Ectodermal cell (in vitro differentiated cells): ENCODE measurements at regions not wholly inside any gene's neighbourhood (a gene's known extent, or its start where the extent isn't known, plus 50 kb on each side); places are given as distances from the start of the nearest gene placed in this dataset.
"Not testable (repeated sequence)": the region's sequence is repeated elsewhere in the genome, so short reads cannot be mapped to it uniquely, and the experiment has no call there.

ENCODE experiments used
- H3K27ac ChIP-seq: 2 replicates; pipeline ENCODE4 v1.7.0; 2013; ENCODE audit warnings: mild to moderate bottlenecking, low read depth, low read length; ENCODE audit not compliant: insufficient read depth, poor library complexity, severe bottlenecking
- H3K27me3 ChIP-seq: 2 replicates; pipeline ENCODE4 v1.7.0; 2013; ENCODE audit warnings: mild to moderate bottlenecking, low read length; ENCODE audit not compliant: insufficient read depth, control insufficient read depth, poor library complexity, severe bottlenecking
- H3K36me3 ChIP-seq: one replicate; pipeline ENCODE4 v1.7.0; 2013; ENCODE audit warnings: low read length; ENCODE audit not compliant: control insufficient read depth, insufficient read depth
- H3K4me1 ChIP-seq: one replicate; pipeline ENCODE4 v1.7.0; 2013; ENCODE audit warnings: low read length; ENCODE audit not compliant: control insufficient read depth, insufficient read depth
- H3K4me3 ChIP-seq: 2 replicates; pipeline ENCODE4 v1.7.0; 2013; ENCODE audit warnings: low read depth, low read length, control low read depth; ENCODE audit not compliant: insufficient read depth
- H3K9me3 ChIP-seq: 2 replicates; pipeline ENCODE4 v1.7.0; 2013; ENCODE audit warnings: mild to moderate bottlenecking, low read length, moderate library complexity; ENCODE audit not compliant: control insufficient read depth
- WGBS, 2 experiments: methylation state at CpG; one replicate each; pipeline ENCODE4 v1.1.7; 2013; ENCODE audit warnings: missing lambda C conversion rate in 2 of 2; 5-methylcytosine and 5-hydroxymethylcytosine counted together

DNA sequence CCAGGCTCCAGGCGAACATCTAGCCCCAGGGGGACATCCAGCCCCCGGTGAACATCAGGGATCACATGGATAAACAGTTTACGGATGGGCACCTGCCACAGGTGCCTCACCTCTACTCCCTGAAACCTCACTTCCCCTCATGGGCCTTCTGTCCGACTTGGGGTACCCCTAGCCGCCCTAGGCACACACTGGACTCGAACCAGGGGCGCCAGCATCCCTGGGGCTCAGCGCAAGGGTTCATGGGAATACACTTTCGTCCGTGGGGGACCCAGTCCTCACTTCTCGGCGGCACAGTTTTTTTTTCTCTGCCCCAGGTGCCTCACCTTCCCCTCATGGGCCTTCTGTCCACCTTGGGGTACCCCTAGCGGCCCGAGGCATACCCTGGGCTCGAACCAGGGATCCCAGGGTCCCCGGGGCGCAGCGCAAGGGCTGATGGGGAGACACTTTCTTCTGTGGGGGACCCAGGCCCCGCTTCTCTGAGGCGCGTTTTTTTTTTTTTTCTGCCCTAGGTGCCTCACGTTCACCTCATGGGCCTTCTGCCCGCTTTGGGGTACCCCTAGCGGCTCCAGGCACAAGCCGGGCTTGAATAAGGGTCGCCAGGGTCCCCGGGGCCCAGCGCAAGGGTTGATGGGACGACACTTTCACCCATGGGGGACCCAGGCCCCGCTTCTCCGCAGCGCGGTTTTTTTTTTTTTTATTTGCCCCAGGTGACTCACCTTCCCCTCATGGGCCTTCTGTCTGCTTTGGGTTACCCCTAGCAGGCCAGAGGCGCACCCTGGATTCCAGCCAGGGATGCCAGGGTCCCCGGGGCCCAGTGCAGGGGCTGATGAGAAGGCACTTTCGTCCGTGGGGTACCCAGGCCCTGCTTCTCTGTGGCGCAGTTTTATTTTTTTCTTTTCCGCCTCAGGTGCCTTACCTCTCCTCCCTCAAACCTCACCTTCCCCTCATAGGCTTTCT, 1483.5 kb upstream of the TPTE start:
- not testable (repeated sequence) for H3K4me1 ChIP-seq
- 70 to 71% methylated on average over 39 of the region's 39 CpGs for WGBS, 2 experiments

DNA sequence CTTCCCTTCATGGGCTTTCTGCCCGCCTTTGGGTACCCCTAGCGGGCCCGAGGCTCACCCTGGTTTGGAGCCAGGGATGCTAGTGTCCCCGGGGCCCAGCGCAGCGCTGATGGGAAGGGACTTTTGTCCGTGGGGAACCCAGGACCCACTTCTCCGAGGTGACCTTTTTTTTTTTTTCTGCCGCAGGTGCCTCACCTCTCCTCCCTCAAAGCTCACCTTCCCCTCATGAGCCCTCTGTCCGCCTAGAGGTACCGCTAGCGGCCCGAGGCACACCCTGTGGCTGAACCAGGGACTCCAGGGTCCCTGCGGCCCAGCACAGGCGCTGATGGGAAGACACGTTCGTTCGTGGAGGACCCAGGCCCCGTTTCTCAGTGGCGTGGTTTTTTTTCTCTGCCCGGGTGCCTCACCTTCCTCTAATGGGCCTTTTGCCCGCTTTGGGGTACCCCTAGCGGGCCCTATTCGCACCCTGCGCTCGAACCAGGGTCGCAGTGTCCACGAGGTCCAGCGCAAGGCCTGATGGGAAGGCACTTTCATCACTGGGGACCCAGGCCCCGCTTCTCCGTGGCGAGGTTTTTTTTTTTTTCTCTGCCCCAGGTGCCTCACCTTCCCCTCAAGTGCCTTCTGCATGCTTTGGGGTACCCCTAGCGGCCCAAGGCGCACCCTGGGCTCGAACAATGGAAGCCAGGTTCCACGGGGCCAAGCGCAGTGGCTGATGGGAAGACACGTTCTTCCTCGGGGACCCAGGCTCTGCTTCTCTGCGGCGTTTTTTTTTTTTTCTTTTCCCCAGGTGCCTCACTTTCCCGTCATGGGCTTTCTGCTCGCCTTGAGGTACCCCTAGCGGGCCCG, 1481.6 kb upstream of the TPTE start:
- 78 to 80% methylated on average over 45 of the region's 45 CpGs for WGBS, 2 experiments
- H3K27me3 ChIP-seq, H3K4me3 ChIP-seq, H3K36me3 ChIP-seq, H3K9me3 ChIP-seq, H3K4me1 ChIP-seq, H3K27ac ChIP-seq: not testable (repeated sequence)

More for the DNA sequence above, 1483.5 kb upstream of the TPTE start:
- not testable (repeated sequence) for H3K27ac ChIP-seq, H3K4me3 ChIP-seq, H3K9me3 ChIP-seq, H3K27me3 ChIP-seq, H3K36me3 ChIP-seq

DNA sequence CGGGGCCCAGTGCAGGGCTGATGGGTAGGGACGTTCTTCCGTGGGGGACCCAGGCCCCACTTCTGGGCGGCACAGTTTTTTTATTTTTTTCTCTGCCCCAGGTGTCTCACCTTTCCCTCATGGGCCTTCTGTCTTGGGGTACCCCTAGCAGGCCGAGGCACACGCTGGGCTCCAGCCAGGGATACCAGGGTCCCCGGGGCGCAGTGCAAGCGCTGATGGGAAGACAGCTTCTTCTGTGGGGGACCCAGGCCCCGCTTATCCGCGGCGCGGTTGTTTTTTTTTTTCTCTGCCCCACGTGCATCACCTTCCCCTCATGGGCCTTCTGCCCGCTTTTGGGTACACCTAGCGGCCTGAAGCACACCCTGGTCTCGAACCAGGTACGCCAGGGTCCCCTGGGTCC, 1481.0 kb upstream of the TPTE start:
- WGBS, 2 experiments: 83% methylated on average over 19 of the region's 19 CpGs
- not testable (repeated sequence) for H3K4me3 ChIP-seq, H3K4me1 ChIP-seq, H3K36me3 ChIP-seq, H3K27me3 ChIP-seq, H3K27ac ChIP-seq, H3K9me3 ChIP-seq

DNA sequence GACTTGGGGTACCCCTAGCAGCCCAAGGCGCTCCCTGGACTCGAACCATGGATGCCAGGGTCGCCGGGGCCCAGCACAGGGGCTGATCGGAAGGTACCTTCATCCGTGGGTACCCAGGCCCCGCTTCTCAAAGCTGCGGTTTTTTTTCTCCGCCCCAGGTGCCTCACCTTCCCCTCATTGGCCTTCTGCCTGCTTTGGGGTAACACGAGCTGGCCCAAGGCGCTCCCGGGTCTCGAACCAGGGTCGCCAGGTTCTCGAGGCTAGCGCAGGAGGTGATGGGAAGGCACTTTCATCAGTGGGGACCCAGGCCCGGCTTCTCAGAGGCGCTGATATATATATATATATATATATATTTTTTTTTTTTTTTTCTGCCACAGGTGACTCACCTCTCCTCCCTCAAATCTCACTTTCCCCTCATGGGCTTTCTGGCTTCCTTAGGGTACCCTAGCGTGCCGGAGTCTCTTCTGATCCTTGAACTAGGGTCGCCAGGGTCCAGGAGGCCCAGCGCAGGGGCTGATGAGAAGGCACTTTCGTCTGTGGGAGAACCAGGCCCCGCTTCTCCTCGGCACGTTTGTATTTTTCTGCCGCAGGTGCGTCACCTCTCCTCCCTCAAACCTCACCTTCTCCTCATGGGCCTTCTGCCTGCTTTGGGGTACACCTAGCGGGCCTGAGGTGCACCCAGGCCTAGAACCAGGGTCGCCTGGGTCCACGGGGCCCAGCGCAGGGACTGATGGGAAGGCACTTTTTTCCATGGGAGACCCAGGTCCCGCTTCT, 1480.0 kb upstream of the TPTE start:
- H3K4me3 ChIP-seq, H3K27me3 ChIP-seq, H3K9me3 ChIP-seq, H3K4me1 ChIP-seq, H3K36me3 ChIP-seq, H3K27ac ChIP-seq: not testable (repeated sequence)
- 85 to 86% methylated on average over 28 to 29 of the region's 33 CpGs for WGBS, 2 experiments

DNA sequence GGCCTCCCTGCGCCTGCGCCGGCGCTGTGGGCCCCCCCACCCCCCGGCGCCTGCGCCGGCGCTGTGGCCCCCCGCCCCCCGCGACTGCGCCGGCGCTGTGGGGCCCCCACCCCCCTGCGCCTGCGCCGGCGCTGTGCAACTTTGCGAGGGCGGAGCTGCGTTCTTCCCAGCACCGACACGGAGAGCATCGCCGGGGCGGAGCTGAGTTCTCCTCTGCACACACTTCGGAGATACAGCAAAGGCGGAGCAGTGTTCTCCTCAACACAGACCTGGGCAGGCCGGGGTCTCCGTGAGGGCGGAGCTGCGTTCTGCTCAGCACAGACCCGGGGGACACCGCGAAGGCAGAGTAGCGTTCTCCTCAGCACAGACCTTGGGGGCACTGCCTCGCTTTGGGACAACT, 1478.3 kb upstream of the TPTE start:
- H3K36me3 ChIP-seq, H3K27me3 ChIP-seq, H3K4me1 ChIP-seq, H3K4me3 ChIP-seq, H3K9me3 ChIP-seq, H3K27ac ChIP-seq: not testable (repeated sequence)
- WGBS, 2 experiments: 89 to 92% methylated on average over 7 of the region's 38 CpGs

DNA sequence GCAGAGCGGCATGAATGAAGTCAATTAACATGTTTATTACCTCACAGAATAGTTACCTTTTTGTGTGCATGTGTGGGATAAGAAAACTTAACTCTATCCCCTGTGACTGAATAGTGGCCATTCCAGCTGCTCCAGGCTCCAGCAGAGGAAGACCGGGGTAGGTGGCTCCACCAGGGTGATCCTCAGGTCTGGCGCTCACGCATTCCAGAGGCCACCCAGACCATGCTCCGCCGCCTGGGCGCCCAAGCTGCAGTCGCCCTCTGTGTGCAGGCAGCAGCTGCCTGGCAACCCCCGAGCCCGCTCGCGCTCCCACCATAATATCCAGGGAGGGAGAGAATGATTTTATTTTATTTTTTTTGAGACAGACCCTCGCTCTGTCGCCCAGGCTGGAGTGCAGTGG, 1474.5 kb upstream of the TPTE start:
- WGBS, 2 experiments: 73 to 74% methylated on average over 7 of the region's 14 CpGs
- not testable (repeated sequence) for H3K9me3 ChIP-seq, H3K27me3 ChIP-seq, H3K27ac ChIP-seq, H3K4me1 ChIP-seq, H3K36me3 ChIP-seq, H3K4me3 ChIP-seq

DNA sequence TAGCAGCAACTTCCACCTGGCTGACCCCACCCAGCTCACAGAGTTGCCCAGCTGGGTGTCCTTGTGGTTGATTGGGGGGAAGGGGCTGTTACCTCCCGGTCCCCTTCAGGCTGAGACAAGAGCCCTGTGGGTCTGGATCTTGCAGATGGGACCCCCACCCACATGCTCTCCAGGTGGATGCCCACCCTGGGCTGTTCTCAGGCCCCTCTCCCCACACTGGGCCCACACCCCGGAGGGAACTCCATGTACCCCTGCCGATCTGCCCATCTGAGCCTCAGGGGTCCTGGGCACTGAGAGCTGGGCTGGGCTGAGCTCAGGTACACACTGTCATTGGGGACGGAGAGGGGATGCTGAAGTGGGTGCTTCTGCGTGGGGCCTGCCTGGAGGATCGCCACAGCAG, 1453.9 kb upstream of the TPTE start:
- not testable (repeated sequence) for H3K36me3 ChIP-seq, H3K27me3 ChIP-seq, H3K4me3 ChIP-seq, H3K27ac ChIP-seq, H3K9me3 ChIP-seq, H3K4me1 ChIP-seq
- no CpG with 5 or more reads among the region's 6 CpGs for WGBS, 2 experiments

DNA sequence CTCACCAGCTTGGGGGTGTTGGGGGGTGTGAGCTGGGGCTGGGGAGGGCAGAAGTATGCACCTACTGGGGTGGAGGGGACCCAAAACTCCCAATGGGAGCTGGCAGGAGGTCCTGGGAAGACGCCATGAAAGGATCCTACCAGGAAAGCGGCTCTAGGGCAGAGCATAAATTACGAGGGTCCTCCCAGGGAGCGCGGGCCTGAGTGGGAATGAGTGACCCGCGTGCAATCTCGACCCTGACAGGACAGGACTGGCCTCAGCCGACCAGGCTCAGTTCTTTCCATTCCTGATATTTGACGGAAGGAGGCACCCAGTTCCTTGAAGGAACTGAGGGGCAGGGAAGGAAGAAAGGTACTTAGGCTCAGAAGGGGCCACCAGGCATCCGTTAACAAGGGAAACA, 1452.8 kb upstream of the TPTE start:
- not testable (repeated sequence) for H3K27me3 ChIP-seq, H3K4me1 ChIP-seq, H3K9me3 ChIP-seq, H3K4me3 ChIP-seq, H3K36me3 ChIP-seq, H3K27ac ChIP-seq
- WGBS, 2 experiments: 83 to 85% methylated on average over 9 of the region's 11 CpGs

DNA sequence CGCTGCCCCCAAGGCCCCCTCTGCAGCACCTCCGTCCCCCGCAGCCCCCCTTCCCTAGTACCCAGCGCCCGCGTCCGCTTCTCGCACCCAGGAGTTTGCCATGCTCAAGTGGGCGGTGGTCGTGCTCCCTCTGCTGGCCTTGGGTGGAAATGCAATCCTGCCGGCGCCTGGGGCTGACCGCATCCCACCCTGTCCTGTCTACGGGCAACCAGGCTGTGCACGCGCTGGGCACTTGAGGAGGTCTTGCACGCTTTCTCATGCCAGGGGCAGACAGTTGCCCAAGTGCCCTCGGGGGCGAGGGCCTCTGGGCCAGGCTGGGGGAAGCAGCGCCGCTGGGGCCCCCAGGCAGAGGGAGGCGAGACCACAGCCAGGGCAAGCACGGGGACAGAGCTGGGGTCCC, 1450.7 kb upstream of the TPTE start:
- not testable (repeated sequence) for H3K9me3 ChIP-seq, H3K4me1 ChIP-seq, H3K4me3 ChIP-seq, H3K27ac ChIP-seq, H3K27me3 ChIP-seq, H3K36me3 ChIP-seq
- 100% methylated on average over 3 of the region's 23 CpGs; no CpG with 5 or more reads in 1 of the 2 experiments for WGBS, 2 experiments

DNA sequence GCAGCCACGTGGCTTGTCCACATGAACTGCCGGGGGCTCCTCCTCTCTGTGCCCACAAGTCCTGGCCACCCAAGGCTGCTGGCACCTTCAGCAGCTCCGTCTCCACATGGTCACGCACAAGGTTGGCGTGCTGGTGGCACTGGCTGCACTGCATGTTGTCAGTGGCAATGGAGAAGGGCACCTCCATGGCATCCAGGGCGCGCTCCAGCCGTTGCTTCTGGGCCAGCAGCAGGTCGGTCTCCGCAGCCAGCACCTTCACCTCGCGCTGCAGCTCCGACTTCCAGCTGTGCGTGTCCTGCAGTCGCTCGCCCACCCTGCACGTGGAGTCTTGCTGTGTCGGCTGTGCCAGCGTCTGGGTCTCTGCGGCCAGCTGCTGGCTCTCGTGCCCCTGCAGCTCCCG, 1448.4 kb upstream of the TPTE start:
- H3K4me3 ChIP-seq: not testable (repeated sequence)
- WGBS, 2 experiments: 74 to 81% methylated on average over 14 of the region's 22 CpGs

More for the DNA sequence above, 1448.4 kb upstream of the TPTE start:
- H3K36me3 ChIP-seq, H3K4me1 ChIP-seq, H3K27ac ChIP-seq, H3K27me3 ChIP-seq, H3K9me3 ChIP-seq: not testable (repeated sequence)
